ENCODE measurements at regions not wholly inside any gene's neighbourhood (a gene's known extent, or its start where the extent isn't known, plus 50 kb on each side); places are given as distances from the start of the nearest gene placed in this dataset.

DNA sequence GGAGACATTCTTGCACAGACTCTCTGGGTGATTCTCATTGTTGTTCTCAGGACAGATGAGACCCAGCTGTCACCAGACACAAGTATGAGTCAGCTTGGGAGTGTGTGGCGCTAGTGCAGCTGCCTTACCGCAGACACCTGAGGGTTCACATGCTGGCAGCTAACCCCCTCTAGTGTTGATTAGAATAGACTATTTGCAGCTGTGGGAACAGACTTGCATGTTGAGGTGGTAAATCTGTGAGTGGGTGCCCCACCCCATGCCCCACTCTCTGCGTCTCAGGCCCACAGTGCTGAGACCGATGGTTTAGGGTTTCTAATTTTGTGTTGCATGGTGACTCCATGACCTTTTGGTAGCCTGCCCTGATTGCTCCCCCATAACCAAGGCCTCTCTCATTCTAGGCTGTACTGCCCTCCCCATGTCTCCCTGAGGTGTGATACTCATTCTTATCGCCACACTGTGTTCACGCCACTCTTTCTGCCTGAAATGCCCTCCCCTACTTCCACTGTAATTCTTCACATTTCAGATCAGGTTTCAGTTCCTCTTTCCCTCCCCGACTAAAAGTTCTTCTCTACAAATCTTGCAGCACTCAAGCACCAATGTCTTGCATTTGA, 73.7 kb upstream of the KIRREL3 start:
- H3K4me2 ChIP-seq: peak overlapping the region; percentile 36; the same call in 2 of the 3 replicates
- peaks cover 8% of the 10 kb centered on the region for H3K4me1 ChIP-seq
- ChIA-PET POLR2A (no interaction called here), CTCF (interaction anchor here (0.6 to 7.8 kb wide), 26 partner anchors 9 to 764 kb away, joined by 3 to 62 read pairs (median 4); partner anchors contain the start of gene KIRREL3)
- TF ChIP-seq RAD21 (conservative IDR thresholded peaks at IDR 0.05 in 1 of 2, IDR thresholded peaks at IDR 0.05 in 1 of 2) (peak; percentile 90 to 92), SMC3 (IDR thresholded peaks at IDR 0.05) (peak; percentile 77), MAX (IDR thresholded peaks at IDR 0.05) (0 out of 2 replicates have a peak, but pooled peaks have one; percentile 27), POLR2A (IDR thresholded peaks at IDR 0.05; ENCODE audit: low read length) (no peak), FOSL2 (IDR thresholded peaks at IDR 0.05) (no peak), FOSL2 (CRISPR knock-in tag; IDR thresholded peaks at IDR 0.05) (peak; percentile 67)
- TF ChIP-seq, protein P1, sequence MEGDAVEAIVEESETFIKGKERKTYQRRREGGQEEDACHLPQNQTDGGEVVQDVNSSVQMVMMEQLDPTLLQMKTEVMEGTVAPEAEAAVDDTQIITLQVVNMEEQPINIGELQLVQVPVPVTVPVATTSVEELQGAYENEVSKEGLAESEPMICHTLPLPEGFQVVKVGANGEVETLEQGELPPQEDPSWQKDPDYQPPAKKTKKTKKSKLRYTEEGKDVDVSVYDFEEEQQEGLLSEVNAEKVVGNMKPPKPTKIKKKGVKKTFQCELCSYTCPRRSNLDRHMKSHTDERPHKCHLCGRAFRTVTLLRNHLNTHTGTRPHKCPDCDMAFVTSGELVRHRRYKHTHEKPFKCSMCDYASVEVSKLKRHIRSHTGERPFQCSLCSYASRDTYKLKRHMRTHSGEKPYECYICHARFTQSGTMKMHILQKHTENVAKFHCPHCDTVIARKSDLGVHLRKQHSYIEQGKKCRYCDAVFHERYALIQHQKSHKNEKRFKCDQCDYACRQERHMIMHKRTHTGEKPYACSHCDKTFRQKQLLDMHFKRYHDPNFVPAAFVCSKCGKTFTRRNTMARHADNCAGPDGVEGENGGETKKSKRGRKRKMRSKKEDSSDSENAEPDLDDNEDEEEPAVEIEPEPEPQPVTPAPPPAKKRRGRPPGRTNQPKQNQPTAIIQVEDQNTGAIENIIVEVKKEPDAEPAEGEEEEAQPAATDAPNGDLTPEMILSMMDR (IDR thresholded peaks at IDR 0.05): peak; percentile 64
- no peak overlapping the region for H3K27ac ChIP-seq
- FAIRE-seq (no peak), ATAC-seq (peak; percentile 97 to 99), DNase-seq (ENCODE audit: low read depth in 1 of 2, low spot score in 1 of 2) (peak; percentile 45 to 77)
- WGBS (ENCODE audit: missing lambda C conversion rate): 32% methylated on average over 7 of the region's 7 CpGs
- no peaks in the 10 kb centered on the region for H3K9me3 ChIP-seq
- no peak overlapping the region for H3K4me3 ChIP-seq

DNA sequence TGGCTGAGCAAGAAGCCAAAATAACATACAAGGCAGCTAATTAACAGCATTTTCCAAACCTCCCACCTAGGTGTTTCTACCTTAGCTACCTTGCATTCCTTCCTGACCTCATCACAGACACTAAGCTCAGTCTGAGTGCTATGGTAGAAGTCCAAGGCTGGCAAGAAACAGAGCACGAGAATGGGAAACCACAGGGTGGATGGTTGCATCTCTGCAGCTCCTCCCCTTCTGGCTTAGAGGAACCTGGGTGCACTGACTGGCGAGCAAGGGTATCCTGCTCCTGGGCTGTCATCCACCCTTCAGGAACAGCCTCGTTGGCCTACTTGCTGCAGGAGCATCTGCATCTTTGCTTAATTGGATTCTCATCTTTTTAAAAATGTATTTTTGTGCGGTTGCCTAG, 73.1 kb upstream of the KIRREL3 start:
- no peak for TF ChIP-seq RFX5 (IDR thresholded peaks at IDR 0.05)
- TF ChIP-seq HES2 (IDR thresholded peaks at IDR 0.05): no peak
- no peak for TF ChIP-seq FOXS1 (CRISPR knock-in tag; IDR thresholded peaks at IDR 0.05)
- TF ChIP-seq FOSB (CRISPR knock-in tag; IDR thresholded peaks at IDR 0.05): no peak
- TF ChIP-seq, protein P2, sequence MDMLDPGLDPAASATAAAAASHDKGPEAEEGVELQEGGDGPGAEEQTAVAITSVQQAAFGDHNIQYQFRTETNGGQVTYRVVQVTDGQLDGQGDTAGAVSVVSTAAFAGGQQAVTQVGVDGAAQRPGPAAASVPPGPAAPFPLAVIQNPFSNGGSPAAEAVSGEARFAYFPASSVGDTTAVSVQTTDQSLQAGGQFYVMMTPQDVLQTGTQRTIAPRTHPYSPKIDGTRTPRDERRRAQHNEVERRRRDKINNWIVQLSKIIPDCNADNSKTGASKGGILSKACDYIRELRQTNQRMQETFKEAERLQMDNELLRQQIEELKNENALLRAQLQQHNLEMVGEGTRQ (IDR thresholded peaks at IDR 0.05): no peak
- TF ChIP-seq HEYL (CRISPR knock-in tag; IDR thresholded peaks at IDR 0.05): no peak
- TF ChIP-seq TFCP2L1 (CRISPR knock-in tag; IDR thresholded peaks at IDR 0.05): no peak
- WGBS (ENCODE audit: missing lambda C conversion rate): 30% methylated on average over 4 of the region's 4 CpGs
- ChIA-PET POLR2A (no interaction called here), CTCF (interaction anchor here (0.5 to 7.8 kb wide), 23 partner anchors 9 to 764 kb away, joined by 3 to 62 read pairs (median 4); partner anchors contain the start of gene KIRREL3)
- no peaks in the 10 kb centered on the region for H3K9me3 ChIP-seq
- no peak overlapping the region for H3K4me3 ChIP-seq
- peak in 1 of 2 experiments; percentile 49; a peak in 2 of 6 replicates for ATAC-seq
- peak overlapping the region; percentile 36; the same call in 2 of the 3 replicates for H3K4me2 ChIP-seq
- no peak for DNase-seq (ENCODE audit: low read depth in 1 of 2, low spot score in 1 of 2)
- H3K27ac ChIP-seq: peak overlapping the region in 1 of 2 experiments; percentile 25; a peak in 1 of 6 replicates
- FAIRE-seq: no peak
- H3K4me1 ChIP-seq: peaks cover 8% of the 10 kb centered on the region

GRCh38 chr11:127071606-127072005, 71.0 kb upstream of the KIRREL3 start:
- WGBS (ENCODE audit: missing lambda C conversion rate): 65% methylated on average over 7 of the region's 7 CpGs
- POLR2A ChIA-PET: no interaction called here

More at GRCh38 chr11:127071606-127072005, 71.0 kb upstream of the KIRREL3 start:
- DNase-seq (ENCODE audit: low read depth in 1 of 2, low spot score in 1 of 2) (no peak), ATAC-seq (no peak), FAIRE-seq (no peak)
- Histone ChIP-seq H3K4me2 (no peak overlapping the region), H3K9me3 (no peaks in the 10 kb centered on the region), H3K4me1 (peaks cover 8% of the 10 kb centered on the region), H3K4me3 (no peak overlapping the region), H3K27ac (no peak overlapping the region)
- TF ChIP-seq HMGXB4 (CRISPR knock-in tag; IDR thresholded peaks at IDR 0.05; ENCODE audit: borderline replicate concordance) (no peak), SREBF2 (IDR thresholded peaks at IDR 0.05) (no peak), CBX8 (IDR thresholded peaks at IDR 0.05) (no peak), RFX5 (IDR thresholded peaks at IDR 0.05) (no peak), ZFP36 (IDR thresholded peaks at IDR 0.05; ENCODE audit: borderline replicate concordance, partially characterized antibody) (no peak)
- CTCF ChIA-PET: interaction anchor here (1.0 to 7.8 kb wide), 5 partner anchors 21 to 469 kb away, joined by 3 to 62 read pairs (median 5); partner anchors contain the start of gene KIRREL3
